GM10248 (cell line): ENCODE measurements at regions not wholly inside any gene's neighbourhood (a gene's known extent, or its start where the extent isn't known, plus 50 kb on each side); places are given as distances from the start of the nearest gene placed in this dataset.

Experiments used
- CTCF ChIA-PET: fragments of 300-600 bp; sonication (Branson Sonifier 250); formaldehyde crosslinking; extraction: SDS; loops from one replicate; lab custom pipeline; 2021; ENCODE audit warnings: antibody characterized with exemption; lab: Yijun Ruan, JAX
- POLR2A ChIA-PET: fragments of 350-650 bp; sonication (Branson Sonifier 250); formaldehyde crosslinking; extraction: SDS; loops from one replicate; lab custom pipeline; 2020; ENCODE audit warnings: antibody characterized with exemption; lab: Yijun Ruan, JAX
- DNase-seq: peaks from one replicate; pipeline ENCODE4 v3.0.0; 2012; ENCODE audit errors: extremely low spot score
- TF ChIP-seq, protein P1 (sequence below): IDR thresholded peaks from 2 replicates; pipeline ENCODE4 v1.5.1; 2012; ENCODE audit warnings: mild to moderate bottlenecking, low read depth; ENCODE audit errors: extremely low read depth, missing control alignments, control extremely low read depth

GRCh38 chr3:13266005-13266404, 154.1 kb downstream of the NUP210 start:
- DNase-seq = no peak
- ChIA-PET CTCF (interaction anchor here (1.0 to 1.9 kb wide), 2 partner anchors 41 to 174 kb away, joined by 3 to 5 read pairs; no protein-coding TSS in a partner anchor), POLR2A (interaction anchor here (0.5 kb wide), 1 partner anchor 11 kb away, joined by 3 read pairs; no protein-coding TSS in a partner anchor)
- TF ChIP-seq, protein P1, sequence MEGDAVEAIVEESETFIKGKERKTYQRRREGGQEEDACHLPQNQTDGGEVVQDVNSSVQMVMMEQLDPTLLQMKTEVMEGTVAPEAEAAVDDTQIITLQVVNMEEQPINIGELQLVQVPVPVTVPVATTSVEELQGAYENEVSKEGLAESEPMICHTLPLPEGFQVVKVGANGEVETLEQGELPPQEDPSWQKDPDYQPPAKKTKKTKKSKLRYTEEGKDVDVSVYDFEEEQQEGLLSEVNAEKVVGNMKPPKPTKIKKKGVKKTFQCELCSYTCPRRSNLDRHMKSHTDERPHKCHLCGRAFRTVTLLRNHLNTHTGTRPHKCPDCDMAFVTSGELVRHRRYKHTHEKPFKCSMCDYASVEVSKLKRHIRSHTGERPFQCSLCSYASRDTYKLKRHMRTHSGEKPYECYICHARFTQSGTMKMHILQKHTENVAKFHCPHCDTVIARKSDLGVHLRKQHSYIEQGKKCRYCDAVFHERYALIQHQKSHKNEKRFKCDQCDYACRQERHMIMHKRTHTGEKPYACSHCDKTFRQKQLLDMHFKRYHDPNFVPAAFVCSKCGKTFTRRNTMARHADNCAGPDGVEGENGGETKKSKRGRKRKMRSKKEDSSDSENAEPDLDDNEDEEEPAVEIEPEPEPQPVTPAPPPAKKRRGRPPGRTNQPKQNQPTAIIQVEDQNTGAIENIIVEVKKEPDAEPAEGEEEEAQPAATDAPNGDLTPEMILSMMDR = no peak

GRCh38 chr3:13265507-13265906, 154.6 kb downstream of the NUP210 start:
- ChIA-PET CTCF (interaction anchor here (1.0 to 1.9 kb wide), 2 partner anchors 42 to 174 kb away, joined by 3 to 5 read pairs; no protein-coding TSS in a partner anchor), POLR2A (no interaction called here)
- TF ChIP-seq, protein P1 = no peak

DNA sequence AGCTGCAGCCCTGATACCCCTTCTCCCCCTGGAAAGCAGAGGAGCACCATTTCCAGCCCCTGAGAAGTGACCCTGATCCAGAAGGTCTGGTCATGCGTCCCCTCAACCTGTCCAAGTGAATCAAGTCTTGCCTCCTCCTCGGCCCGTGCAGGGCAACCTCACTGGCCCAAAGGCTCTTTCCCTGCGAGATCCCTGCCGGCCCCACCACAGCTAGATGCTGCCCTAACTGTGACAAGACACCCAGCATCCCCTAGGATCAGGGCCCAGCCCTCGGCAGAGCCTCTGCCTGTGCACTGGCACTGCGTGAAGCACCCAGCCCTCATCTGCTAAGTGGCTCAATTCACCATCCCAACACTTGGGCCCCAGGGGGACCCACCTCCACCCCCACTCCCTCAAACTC, 155.1 kb downstream of the NUP210 start:
- DNase-seq = no peak
- POLR2A ChIA-PET = no interaction called here
- CTCF ChIA-PET = interaction anchor here (1.9 kb wide), 1 partner anchor 173 kb away, joined by 5 read pairs; no protein-coding TSS in a partner anchor
- TF ChIP-seq, protein P1 = no peak

More at GRCh38 chr3:13265507-13265906, 154.6 kb downstream of the NUP210 start:
- no peak for DNase-seq

GRCh38 chr3:13264468-13264795, 155.7 kb downstream of the NUP210 start:
- TF ChIP-seq, protein P1 = no peak
- POLR2A ChIA-PET = no interaction called here
- CTCF ChIA-PET = interaction anchor here (1.9 kb wide), 1 partner anchor 173 kb away, joined by 5 read pairs; no protein-coding TSS in a partner anchor
- no peak for DNase-seq

DNA sequence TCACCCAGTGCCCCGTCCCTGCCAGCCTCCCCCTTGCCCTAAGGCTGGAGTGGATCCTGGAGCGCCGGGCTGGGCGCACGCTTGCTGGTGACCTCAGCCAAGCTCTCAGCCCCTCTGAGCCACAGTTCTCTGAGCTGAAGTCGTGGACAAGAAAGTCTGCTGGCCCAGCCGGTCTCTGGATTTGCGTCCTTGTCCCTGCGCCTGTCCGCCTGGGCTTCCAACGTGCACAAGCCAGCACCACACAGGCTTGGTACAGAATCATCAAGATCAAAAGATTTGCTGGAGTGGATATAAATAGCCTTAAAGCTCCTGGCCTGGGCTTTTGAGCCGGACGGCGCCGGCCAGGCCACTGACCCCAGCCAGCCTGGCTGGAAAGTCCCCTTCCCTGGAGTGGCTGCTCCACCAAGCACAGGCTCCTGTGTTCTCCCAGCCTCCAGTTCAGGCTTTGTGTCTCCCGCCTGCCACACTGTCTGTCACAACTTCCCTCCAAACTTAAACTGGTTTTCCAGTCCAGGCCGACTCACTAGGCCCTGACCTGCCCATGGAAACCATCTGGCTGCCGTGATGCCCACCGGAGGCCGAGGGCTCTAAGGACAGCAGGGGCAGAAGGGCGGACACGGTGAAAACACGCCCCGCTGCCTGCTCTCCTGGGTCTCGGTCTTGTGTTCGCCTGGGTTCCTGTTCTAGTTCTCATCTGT, 156.2 kb downstream of the NUP210 start:
- POLR2A ChIA-PET = no interaction called here
- TF ChIP-seq, protein P1 = no peak
- DNase-seq = no peak
- CTCF ChIA-PET = no interaction called here

- ChIA-PET POLR2A (no interaction called here), CTCF (interaction anchor here (1.1 kb wide), 1 partner anchor 22 kb away, joined by 3 read pairs; no protein-coding TSS in a partner anchor)
- no peak for DNase-seq
- TF ChIP-seq, protein P1 = no peak
Observed at GRCh38 chr3:13262493-13263211, 157.5 kb downstream of the NUP210 start.
